K562 (cell line): ENCODE measurements at regions not wholly inside any gene's neighbourhood (a gene's known extent, or its start where the extent isn't known, plus 50 kb on each side); places are given as distances from the start of the nearest gene placed in this dataset.

Experiments used
- BACH1 ChIP-seq: fragments of 200-800 bp; sonication (Bioruptor generic); IDR thresholded peaks from 2 replicates; pipeline ENCODE4 v1.6.1; 2016; ENCODE audit warnings: missing genetic modification characterization, missing compliant biosample characterization
- E2F5 ChIP-seq: sonication (generic); formaldehyde crosslinking; IDR thresholded peaks from 2 replicates; pipeline ENCODE4 v1.8.0; 2022; ENCODE audit warnings: mild to moderate bottlenecking, missing genetic modification reagents
- KAT2B ChIP-seq: IDR thresholded peaks from one replicate; pipeline ENCODE4 v1.6.1; 2012; ENCODE audit warnings: low read depth, mild to moderate bottlenecking, control low read depth, inconsistent platforms, low read length, moderate library complexity
- MTF1 ChIP-seq: fragments of 250-450 bp; sonication (Bioruptor Pico); IDR thresholded peaks from 2 replicates; pipeline ENCODE4 v1.9.0; 2021; ENCODE audit warnings: moderate library complexity, mild to moderate bottlenecking, inconsistent platforms, borderline replicate concordance
- PHF20 ChIP-seq: fragments of 450-650 bp; IDR thresholded peaks from 2 replicates; pipeline ENCODE4 v1.6.1; 2018; ENCODE audit not compliant: partially characterized antibody
- PKNOX1 ChIP-seq: fragments of 450-650 bp; IDR thresholded peaks from 2 replicates; pipeline ENCODE4 v1.6.1; 2016
- RHOXF2B ChIP-seq: fragments of 250-450 bp; sonication (Bioruptor Pico); conservative IDR thresholded peaks from 2 replicates; pipeline ENCODE4 v1.5.1; 2021
- SNAPC5 ChIP-seq: fragments of 250-450 bp; sonication (Bioruptor Pico); IDR thresholded peaks from 2 replicates; pipeline ENCODE4 v1.8.0; 2021; ENCODE audit warnings: moderate library complexity, mild to moderate bottlenecking, inconsistent platforms
- SNIP1 ChIP-seq: fragments of 450-650 bp; IDR thresholded peaks from 2 replicates; pipeline ENCODE4 v1.7.1; 2017; ENCODE audit warnings: low read depth, mild to moderate bottlenecking
- TARDBP ChIP-seq: fragments of 450-650 bp; IDR thresholded peaks from 2 replicates; pipeline ENCODE4 v1.6.1; 2016
- ZBTB34 ChIP-seq: fragments of 250-450 bp; sonication (Bioruptor Pico); IDR thresholded peaks from 2 replicates; pipeline ENCODE4 v1.8.0; 2021; ENCODE audit warnings: mild to moderate bottlenecking, moderate library complexity
- ZBTB40 ChIP-seq, 2 experiments: fragments of 450-650 bp in 1 of 2; sonication (generic) in 1 of 2; formaldehyde crosslinking in 1 of 2; IDR thresholded peaks; 2 replicates each; pipeline versions ENCODE4 v1.7.1 to v1.9.0; 2016 to 2022; ENCODE audit warnings: inconsistent platforms in 1 of 2, mild to moderate bottlenecking in 1 of 2, missing genetic modification reagents in 1 of 2
- ZKSCAN1 ChIP-seq: fragments of 150-350 bp; IDR thresholded peaks from 2 replicates; pipeline ENCODE4 v1.6.1; 2016; ENCODE audit warnings: low read depth, low read length
- ZNF133 ChIP-seq: fragments of 250-450 bp; sonication (Bioruptor Pico); IDR thresholded peaks from 2 replicates; pipeline ENCODE4 v1.4.0; 2020; ENCODE audit warnings: mild to moderate bottlenecking
- ZNF212 ChIP-seq: fragments of 450-650 bp; formaldehyde crosslinking; IDR thresholded peaks from 2 replicates; pipeline ENCODE4 v1.4.0; 2020; ENCODE audit warnings: mild to moderate bottlenecking
- ZNF445 ChIP-seq: fragments of 250-450 bp; sonication (Bioruptor Pico); IDR thresholded peaks from 2 replicates; pipeline ENCODE4 v1.4.0; 2020; ENCODE audit warnings: low read depth, mild to moderate bottlenecking, moderate library complexity

GRCh38 chr10:75294866-75295701 lies 59.3 kb upstream of the COMTD1 start (continued):
- TF ChIP-seq TARDBP (peak; percentile 74; the same call in 1 of the 2 replicates), MTF1 (CRISPR knock-in tag) (no peak), SNIP1 (no peak), ZNF133 (CRISPR knock-in tag) (no peak), BACH1 (tag) (no peak), ZNF445 (CRISPR knock-in tag) (no peak), E2F5 (CRISPR knock-in tag) (no peak), ZBTB34 (no peak), SNAPC5 (CRISPR knock-in tag) (no peak), ZNF212 (CRISPR knock-in tag) (no peak), ZKSCAN1 (no peak), PKNOX1 (peak; percentile 97), PHF20 (no peak), ZBTB40 (IDR thresholded peaks at IDR 0.05) (peak; percentile 45; the same call in 1 of the 2 replicates), ZBTB40 (CRISPR knock-in tag; IDR thresholded peaks at IDR 0.05) (no peak), KAT2B (no peak), RHOXF2B (CRISPR knock-in tag) (no peak)
